OCI-LY7 (cell line): ENCODE measurements at regions not wholly inside any gene's neighbourhood (a gene's known extent, or its start where the extent isn't known, plus 50 kb on each side); places are given as distances from the start of the nearest gene placed in this dataset.
"Not testable (repeated sequence)": the region's sequence is repeated elsewhere in the genome, so short reads cannot be mapped to it uniquely, and the experiment has no call there.

Experiments
- BruUV-seq: library from RNA; stranded (reverse); fragments of 400-500 nt; replicated peaks from 2 replicates; lab custom pipeline; 2021; lab: Mats Ljungman, UMichigan
- CTCF ChIA-PET: fragments of 300-600 bp; sonication (Branson Sonifier 250); formaldehyde crosslinking; loops from one replicate; lab custom pipeline; 2022; ENCODE audit warnings: antibody characterized with exemption; ENCODE audit not compliant: unreplicated experiment; lab: Charles Lee
- POLR2A ChIA-PET: fragments of 300-600 bp; sonication (Branson Sonifier 250); formaldehyde crosslinking; loops from one replicate; lab custom pipeline; 2022; ENCODE audit warnings: antibody characterized with exemption; lab: Charles Lee
- DNase-seq: peaks from one replicate; pipeline ENCODE4 v3.0.0-alpha.2; 2015; ENCODE audit warnings: low spot score
- H2AFZ ChIP-seq: fragments of 200-600 bp; sonication (generic), shearing (Covaris generic); 2 replicates; pipeline ENCODE4 v1.6.1; 2014; ENCODE audit warnings: mild to moderate bottlenecking, antibody characterized with exemption, low read length, moderate library complexity
- H3K27ac ChIP-seq: fragments of 200-600 bp; sonication (generic); 2 replicates; pipeline ENCODE4 v1.5.1; 2014; ENCODE audit warnings: mixed run types, low read depth, mild to moderate bottlenecking, moderate library complexity, low read length, inconsistent platforms; ENCODE audit not compliant: poor library complexity, severe bottlenecking
- H3K36me3 ChIP-seq: fragments of 200-600 bp; sonication (generic); 2 replicates; pipeline ENCODE4 v1.6.1; 2014; ENCODE audit warnings: mild to moderate bottlenecking, antibody characterized with exemption, low read length, moderate library complexity, mixed read lengths; ENCODE audit not compliant: insufficient read depth
- H3K4me1 ChIP-seq: fragments of 200-600 bp; sonication (generic); 2 replicates; pipeline ENCODE4 v1.5.1; 2014; ENCODE audit warnings: mild to moderate bottlenecking, low read length; ENCODE audit not compliant: insufficient read depth, poor library complexity, severe bottlenecking
- H3K4me2 ChIP-seq: fragments of 200-600 bp; sonication (generic); 2 replicates; pipeline ENCODE4 v1.6.1; 2014; ENCODE audit warnings: mild to moderate bottlenecking, low read length
- H3K4me3 ChIP-seq: fragments of 200-600 bp; sonication (generic); 2 replicates; pipeline ENCODE4 v1.5.1; 2014; ENCODE audit warnings: mild to moderate bottlenecking, low read depth, low read length; ENCODE audit not compliant: poor library complexity, severe bottlenecking
- H3K79me2 ChIP-seq: fragments of 200-600 bp; sonication (generic); 2 replicates; pipeline ENCODE4 v1.6.1; 2016; ENCODE audit warnings: low read depth, mild to moderate bottlenecking, low read length, moderate library complexity, mixed read lengths; ENCODE audit not compliant: insufficient read depth
- H3K9me2 ChIP-seq: fragments of 200-600 bp; sonication (generic); 2 replicates; pipeline ENCODE4 v1.6.1; 2016; ENCODE audit warnings: mild to moderate bottlenecking, low read length, mixed read lengths; ENCODE audit not compliant: insufficient read depth
- H3K9me3 ChIP-seq: fragments of 200-600 bp; sonication (generic); 2 replicates; pipeline ENCODE4 v1.6.1; 2014; ENCODE audit warnings: mild to moderate bottlenecking, mixed run types, low read length, mixed read lengths
- H4K20me1 ChIP-seq: fragments of 200-600 bp; sonication (generic); 2 replicates; pipeline ENCODE4 v1.6.1; 2014; ENCODE audit warnings: mild to moderate bottlenecking, antibody characterized with exemption, low read length, moderate library complexity, mixed read lengths; ENCODE audit not compliant: insufficient read depth
- EZH2phosphoT487 ChIP-seq: fragments of 200-600 bp; sonication (generic); IDR thresholded peaks from 2 replicates; pipeline ENCODE4 v1.6.1; 2018; ENCODE audit warnings: low read depth, borderline replicate concordance, mild to moderate bottlenecking, mixed run types, antibody characterized with exemption, low read length, moderate library complexity, mixed read lengths
- intact Hi-C: fragments of 100-400 bp; cut with micrococcal nuclease; formaldehyde crosslinking; loops from one replicate; pipeline ENCODE4 v1.10.0; 2022; ENCODE audit not compliant: unreplicated experiment
- TF ChIP-seq, protein P1 (sequence below): fragments of 200-600 bp; sonication (generic); conservative IDR thresholded peaks from 2 replicates; pipeline ENCODE4 v1.5.1; 2014; ENCODE audit warnings: mild to moderate bottlenecking, antibody characterized with exemption, low read length, moderate library complexity, mixed read lengths

DNA sequence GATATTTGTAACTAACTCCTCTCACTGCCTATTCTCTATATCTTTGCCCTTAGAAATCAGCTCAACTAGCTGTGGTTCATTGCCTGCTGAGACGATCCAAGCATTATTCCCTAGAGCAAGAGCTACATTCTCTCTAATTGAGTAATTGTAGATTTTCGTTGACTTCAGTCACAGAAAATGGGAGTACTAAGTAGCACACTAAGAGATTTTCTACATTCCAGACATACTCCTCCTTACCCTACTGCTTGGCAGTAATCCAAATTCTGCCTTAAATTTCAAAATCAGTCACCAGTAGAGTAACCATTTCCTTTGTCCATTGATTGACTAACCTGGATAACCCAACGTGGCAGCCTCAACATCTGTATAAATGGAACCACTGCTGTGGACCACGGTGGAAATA lies 1786.8 kb downstream of the SLITRK5 start:
- no TSS peak for BruUV-seq
- DNase-seq: no peak
- H3K9me2 ChIP-seq: no peaks in the 10 kb centered on the region
- no peak overlapping the region for H2AFZ ChIP-seq
- no peaks in the 10 kb centered on the region for H4K20me1 ChIP-seq
- H3K27ac ChIP-seq: no peak overlapping the region
- ChIA-PET CTCF (no interaction called here), POLR2A (interaction anchor here (1.0 to 1.7 kb wide), 4 partner anchors 12 to 25 kb away, joined by 3 to 8 read pairs (median 4); no protein-coding TSS in a partner anchor)
- no peaks in the 10 kb centered on the region for H3K79me2 ChIP-seq
- H3K4me1 ChIP-seq: no peaks in the 10 kb centered on the region
- no peak overlapping the region for H3K4me2 ChIP-seq
- TF ChIP-seq EZH2phosphoT487: no peak
- TF ChIP-seq, protein P1, sequence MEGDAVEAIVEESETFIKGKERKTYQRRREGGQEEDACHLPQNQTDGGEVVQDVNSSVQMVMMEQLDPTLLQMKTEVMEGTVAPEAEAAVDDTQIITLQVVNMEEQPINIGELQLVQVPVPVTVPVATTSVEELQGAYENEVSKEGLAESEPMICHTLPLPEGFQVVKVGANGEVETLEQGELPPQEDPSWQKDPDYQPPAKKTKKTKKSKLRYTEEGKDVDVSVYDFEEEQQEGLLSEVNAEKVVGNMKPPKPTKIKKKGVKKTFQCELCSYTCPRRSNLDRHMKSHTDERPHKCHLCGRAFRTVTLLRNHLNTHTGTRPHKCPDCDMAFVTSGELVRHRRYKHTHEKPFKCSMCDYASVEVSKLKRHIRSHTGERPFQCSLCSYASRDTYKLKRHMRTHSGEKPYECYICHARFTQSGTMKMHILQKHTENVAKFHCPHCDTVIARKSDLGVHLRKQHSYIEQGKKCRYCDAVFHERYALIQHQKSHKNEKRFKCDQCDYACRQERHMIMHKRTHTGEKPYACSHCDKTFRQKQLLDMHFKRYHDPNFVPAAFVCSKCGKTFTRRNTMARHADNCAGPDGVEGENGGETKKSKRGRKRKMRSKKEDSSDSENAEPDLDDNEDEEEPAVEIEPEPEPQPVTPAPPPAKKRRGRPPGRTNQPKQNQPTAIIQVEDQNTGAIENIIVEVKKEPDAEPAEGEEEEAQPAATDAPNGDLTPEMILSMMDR: no peak
- intact Hi-C loops: no loop called here
- H3K36me3 ChIP-seq: no peaks in the 10 kb centered on the region
- 0 out of 2 replicates have a peak, but pooled peaks cover 14% of the 10 kb centered on the region for H3K9me3 ChIP-seq
- H3K4me3 ChIP-seq: no peak overlapping the region

DNA sequence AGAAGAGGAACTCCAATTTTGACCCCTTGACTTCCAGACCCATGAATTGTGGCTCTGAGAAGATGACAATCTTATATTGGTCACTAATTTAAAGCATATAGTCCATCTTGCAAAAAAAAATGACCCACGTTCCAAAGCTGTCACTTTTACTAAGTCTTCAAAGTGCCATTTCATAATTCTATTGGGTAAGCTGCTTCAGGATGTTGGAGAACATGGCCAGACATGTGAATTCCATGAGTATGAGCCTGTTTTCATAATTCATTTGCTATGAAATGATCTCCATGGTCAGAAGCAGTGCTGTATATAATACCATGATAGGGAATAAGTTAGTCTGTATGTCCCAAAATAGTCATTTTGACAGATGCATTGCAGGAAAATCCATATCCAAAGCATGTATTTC lies 1787.3 kb downstream of the SLITRK5 start:
- Histone ChIP-seq H3K4me2 (no peak overlapping the region), H3K9me3 (0 out of 2 replicates have a peak, but pooled peaks cover 14% of the 10 kb centered on the region), H3K9me2 (no peaks in the 10 kb centered on the region), H3K36me3 (no peaks in the 10 kb centered on the region), H2AFZ (no peak overlapping the region), H3K79me2 (no peaks in the 10 kb centered on the region), H3K4me1 (no peaks in the 10 kb centered on the region), H4K20me1 (no peaks in the 10 kb centered on the region), H3K27ac (no peak overlapping the region), H3K4me3 (no peak overlapping the region)
- no peak for DNase-seq
- ChIA-PET CTCF (no interaction called here), POLR2A (interaction anchor here (0.7 to 1.7 kb wide), 4 partner anchors 13 to 127 kb away, joined by 3 to 8 read pairs (median 3); no protein-coding TSS in a partner anchor)
- intact Hi-C loops: no loop called here
- no TSS peak for BruUV-seq
- no peak for TF ChIP-seq EZH2phosphoT487
- TF ChIP-seq, protein P1: no peak

DNA sequence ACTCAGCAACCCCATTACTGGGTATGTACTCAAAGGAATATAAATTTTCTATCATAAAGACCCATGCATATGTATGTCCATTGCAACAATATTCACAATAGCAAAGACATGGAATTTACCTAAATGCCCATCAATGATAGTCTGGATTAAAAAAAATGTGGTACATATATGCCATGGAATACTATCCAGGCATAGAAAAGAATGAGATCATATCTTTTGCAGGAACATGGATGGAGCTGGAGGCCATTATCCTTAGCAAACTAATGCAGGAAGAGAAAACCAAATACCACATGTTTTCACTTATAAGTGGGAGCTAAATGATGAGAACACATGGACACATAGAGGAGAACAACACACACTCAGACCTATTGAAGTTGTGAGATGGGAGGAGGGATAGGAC lies 1789.7 kb downstream of the SLITRK5 start:
- H2AFZ ChIP-seq, H3K9me3 ChIP-seq, BruUV-seq, DNase-seq, H4K20me1 ChIP-seq, intact Hi-C loops, H3K4me3 ChIP-seq, H3K36me3 ChIP-seq, POLR2A ChIA-PET, CTCF ChIA-PET, H3K4me1 ChIP-seq, H3K79me2 ChIP-seq, H3K4me2 ChIP-seq, H3K9me2 ChIP-seq, H3K27ac ChIP-seq: not testable (repeated sequence)
